ENCODE measurements at regions not wholly inside any gene's neighbourhood (a gene's known extent, or its start where the extent isn't known, plus 50 kb on each side); places are given as distances from the start of the nearest gene placed in this dataset.

DNA sequence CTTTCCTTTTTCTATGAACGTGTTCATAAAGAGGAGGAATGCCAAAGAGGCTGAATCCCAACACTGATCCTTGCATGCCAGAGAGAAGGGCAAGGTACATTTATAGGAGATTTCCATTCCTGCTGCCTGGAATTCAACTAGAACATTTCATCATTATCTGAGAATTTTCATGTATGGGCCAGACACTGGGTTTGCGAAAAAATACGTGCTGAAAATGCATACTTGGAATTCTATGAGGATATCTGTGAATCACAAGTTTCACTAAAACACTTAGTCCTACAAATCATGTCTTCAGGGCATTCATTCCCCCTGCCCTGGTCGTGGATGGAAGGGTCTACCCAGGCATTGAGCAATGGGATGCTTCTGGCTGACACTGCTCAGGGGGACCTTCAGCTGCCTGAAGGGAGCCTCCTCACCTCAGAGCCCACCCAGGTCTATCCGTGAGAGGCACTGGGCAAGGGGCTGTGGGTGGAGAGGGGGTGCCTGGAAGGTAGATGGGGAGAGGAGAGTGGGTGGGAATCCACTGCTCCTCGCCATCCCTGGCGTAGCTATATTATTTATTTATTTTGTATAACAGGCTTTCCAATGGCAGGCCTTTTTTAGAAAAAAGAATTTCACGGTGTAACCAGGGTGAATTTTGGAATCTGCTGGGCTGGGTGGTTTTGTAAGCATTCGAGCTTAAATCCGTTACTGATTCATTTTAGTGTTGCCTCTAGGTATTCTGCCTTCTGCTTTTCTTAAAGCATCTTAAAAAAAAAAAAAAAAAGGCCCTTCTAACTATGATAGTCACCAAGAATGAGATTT, 560.6 kb upstream of the ID2 start (continued):
- no peak for TF ChIP-seq ZNF18 (tag by site-specific recombination; IDR thresholded peaks at IDR 0.05)
- TF ChIP-seq ZNF558 (tag by site-specific recombination; IDR thresholded peaks at IDR 0.05): no peak
- no peak for TF ChIP-seq IKZF3 (tag by site-specific recombination; IDR thresholded peaks at IDR 0.05)

DNA sequence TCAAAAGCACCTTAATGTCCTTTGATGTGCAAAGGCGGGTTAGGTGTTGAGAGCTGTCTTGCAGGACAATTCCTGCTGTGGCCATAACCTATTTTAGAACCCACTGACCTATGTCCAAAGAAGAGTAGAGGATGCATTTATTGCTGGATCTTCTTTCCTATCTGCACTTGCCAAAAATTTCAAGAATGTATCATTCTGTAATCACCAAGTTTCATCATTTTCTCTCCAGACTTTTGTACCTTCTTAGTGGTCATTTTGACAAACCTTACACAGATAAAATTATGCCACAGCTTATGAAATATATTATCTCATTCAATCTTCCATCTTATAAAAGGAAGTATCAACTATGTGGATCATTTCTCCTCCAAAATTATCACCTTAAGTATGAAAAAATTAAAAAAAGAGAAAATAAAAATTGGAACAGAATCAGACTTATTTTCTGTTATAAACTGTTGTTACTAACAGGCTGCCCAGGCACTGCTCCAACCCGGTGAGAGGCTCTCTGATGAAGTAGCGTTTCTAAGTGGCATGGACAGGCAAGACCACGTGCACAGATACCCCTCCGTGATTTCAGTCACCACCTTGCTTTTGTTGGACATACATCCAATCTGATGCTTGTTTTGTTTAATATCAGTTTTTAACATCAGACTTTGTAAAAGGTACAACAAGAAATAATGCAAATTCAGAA, 559.9 kb upstream of the ID2 start:
- Histone ChIP-seq H3K36me3 (ENCODE audit: control insufficient read depth in 2 of 2, insufficient read depth in 1 of 2, low read length in 2 of 2) (no peaks in the 10 kb centered on the region), H3K9me3 (ENCODE audit: control insufficient read depth, insufficient read depth, low read depth, low read length) (no peaks in the 10 kb centered on the region), H3K4me3 (ENCODE audit: low read depth, low read length) (no peak overlapping the region), H3K4me1 (ENCODE audit: control insufficient read depth, insufficient read depth, low read length) (no peaks in the 10 kb centered on the region), H3K27ac (ENCODE audit: extremely low read depth, low read depth, low read length) (no peak overlapping the region)
- CTCF ChIA-PET: interaction anchor here (0.7 kb wide), 1 partner anchor 642 kb away, joined by 3 read pairs; no protein-coding TSS in a partner anchor
- POLR2A ChIA-PET: interaction anchor here (1.6 kb wide), 1 partner anchor 559 kb away, joined by 3 read pairs; no protein-coding TSS in a partner anchor
- no peak for TF ChIP-seq ZNF510 (tag by site-specific recombination; IDR thresholded peaks at IDR 0.05; ENCODE audit: insufficient replicate concordance)
- no peak for TF ChIP-seq ZBTB20 (tag by site-specific recombination; IDR thresholded peaks at IDR 0.05)
- TF ChIP-seq, protein P1, sequence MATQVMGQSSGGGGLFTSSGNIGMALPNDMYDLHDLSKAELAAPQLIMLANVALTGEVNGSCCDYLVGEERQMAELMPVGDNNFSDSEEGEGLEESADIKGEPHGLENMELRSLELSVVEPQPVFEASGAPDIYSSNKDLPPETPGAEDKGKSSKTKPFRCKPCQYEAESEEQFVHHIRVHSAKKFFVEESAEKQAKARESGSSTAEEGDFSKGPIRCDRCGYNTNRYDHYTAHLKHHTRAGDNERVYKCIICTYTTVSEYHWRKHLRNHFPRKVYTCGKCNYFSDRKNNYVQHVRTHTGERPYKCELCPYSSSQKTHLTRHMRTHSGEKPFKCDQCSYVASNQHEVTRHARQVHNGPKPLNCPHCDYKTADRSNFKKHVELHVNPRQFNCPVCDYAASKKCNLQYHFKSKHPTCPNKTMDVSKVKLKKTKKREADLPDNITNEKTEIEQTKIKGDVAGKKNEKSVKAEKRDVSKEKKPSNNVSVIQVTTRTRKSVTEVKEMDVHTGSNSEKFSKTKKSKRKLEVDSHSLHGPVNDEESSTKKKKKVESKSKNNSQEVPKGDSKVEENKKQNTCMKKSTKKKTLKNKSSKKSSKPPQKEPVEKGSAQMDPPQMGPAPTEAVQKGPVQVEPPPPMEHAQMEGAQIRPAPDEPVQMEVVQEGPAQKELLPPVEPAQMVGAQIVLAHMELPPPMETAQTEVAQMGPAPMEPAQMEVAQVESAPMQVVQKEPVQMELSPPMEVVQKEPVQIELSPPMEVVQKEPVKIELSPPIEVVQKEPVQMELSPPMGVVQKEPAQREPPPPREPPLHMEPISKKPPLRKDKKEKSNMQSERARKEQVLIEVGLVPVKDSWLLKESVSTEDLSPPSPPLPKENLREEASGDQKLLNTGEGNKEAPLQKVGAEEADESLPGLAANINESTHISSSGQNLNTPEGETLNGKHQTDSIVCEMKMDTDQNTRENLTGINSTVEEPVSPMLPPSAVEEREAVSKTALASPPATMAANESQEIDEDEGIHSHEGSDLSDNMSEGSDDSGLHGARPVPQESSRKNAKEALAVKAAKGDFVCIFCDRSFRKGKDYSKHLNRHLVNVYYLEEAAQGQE (tag by site-specific recombination; IDR thresholded peaks at IDR 0.05): no peak
- TF ChIP-seq ZNF394 (tag by site-specific recombination; IDR thresholded peaks at IDR 0.05; ENCODE audit: borderline replicate concordance): no peak
- TF ChIP-seq GLIS2 (tag by site-specific recombination; IDR thresholded peaks at IDR 0.05): no peak

DNA sequence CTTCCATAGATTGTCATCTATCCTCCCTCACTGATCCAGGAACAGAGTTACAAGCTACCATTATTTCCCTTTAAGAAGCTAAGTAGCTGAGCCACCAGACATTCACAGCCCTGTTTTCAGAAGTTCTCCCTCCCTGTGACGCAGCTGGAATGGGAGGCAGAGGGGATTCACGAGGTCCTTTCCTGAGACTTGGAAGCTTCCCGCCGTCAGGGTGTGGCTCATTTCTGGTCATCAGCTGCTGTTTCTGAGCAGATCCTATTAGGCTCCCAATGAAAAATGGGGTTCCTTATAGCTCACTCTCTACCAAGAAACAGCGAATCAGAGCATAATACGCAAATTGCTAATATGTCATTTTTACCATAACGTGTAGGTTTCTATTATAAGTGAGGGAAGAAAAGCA, 559.3 kb upstream of the ID2 start:
- Histone ChIP-seq H3K4me1 (ENCODE audit: control insufficient read depth, insufficient read depth, low read length) (no peaks in the 10 kb centered on the region), H3K27ac (ENCODE audit: extremely low read depth, low read depth, low read length) (no peak overlapping the region), H3K9me3 (ENCODE audit: control insufficient read depth, insufficient read depth, low read depth, low read length) (no peaks in the 10 kb centered on the region), H3K4me3 (ENCODE audit: low read depth, low read length) (no peak overlapping the region), H3K36me3 (ENCODE audit: control insufficient read depth in 2 of 2, insufficient read depth in 1 of 2, low read length in 2 of 2) (no peaks in the 10 kb centered on the region)
- POLR2A ChIA-PET: interaction anchor here (1.6 kb wide), 1 partner anchor 559 kb away, joined by 3 read pairs; no protein-coding TSS in a partner anchor
- CTCF ChIA-PET: no interaction called here
- TF ChIP-seq YY1 (tag by site-specific recombination; IDR thresholded peaks at IDR 0.05) (no peak), SALL2 (tag by site-specific recombination; IDR thresholded peaks at IDR 0.05; ENCODE audit: borderline replicate concordance) (no peak)
- TF ChIP-seq, protein P2, sequence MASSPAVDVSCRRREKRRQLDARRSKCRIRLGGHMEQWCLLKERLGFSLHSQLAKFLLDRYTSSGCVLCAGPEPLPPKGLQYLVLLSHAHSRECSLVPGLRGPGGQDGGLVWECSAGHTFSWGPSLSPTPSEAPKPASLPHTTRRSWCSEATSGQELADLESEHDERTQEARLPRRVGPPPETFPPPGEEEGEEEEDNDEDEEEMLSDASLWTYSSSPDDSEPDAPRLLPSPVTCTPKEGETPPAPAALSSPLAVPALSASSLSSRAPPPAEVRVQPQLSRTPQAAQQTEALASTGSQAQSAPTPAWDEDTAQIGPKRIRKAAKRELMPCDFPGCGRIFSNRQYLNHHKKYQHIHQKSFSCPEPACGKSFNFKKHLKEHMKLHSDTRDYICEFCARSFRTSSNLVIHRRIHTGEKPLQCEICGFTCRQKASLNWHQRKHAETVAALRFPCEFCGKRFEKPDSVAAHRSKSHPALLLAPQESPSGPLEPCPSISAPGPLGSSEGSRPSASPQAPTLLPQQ (tag by site-specific recombination; IDR thresholded peaks at IDR 0.05): no peak
